ENCODE measurements at regions not wholly inside any gene's neighbourhood (a gene's known extent, or its start where the extent isn't known, plus 50 kb on each side); places are given as distances from the start of the nearest gene placed in this dataset.

DNA sequence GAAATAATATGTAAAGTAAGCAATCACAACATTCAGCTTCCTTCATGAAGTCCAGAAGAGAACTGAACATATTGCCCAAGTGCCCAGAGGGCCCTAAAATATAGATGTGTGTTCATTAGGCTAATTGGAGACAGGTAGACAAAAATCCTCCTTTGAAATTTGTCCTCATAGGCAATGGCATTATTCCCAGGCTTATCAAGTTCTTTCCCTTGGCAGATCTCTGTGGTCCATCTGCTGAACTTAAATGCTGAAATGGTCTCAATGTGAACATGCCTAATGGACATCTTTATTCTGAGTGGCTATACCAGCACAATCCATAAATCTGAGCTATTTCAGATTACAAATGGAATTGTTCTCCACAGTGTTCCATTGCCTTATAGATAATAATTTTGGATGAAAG lies 79.0 kb upstream of the BMP5 start:
- TF ChIP-seq, protein P1, sequence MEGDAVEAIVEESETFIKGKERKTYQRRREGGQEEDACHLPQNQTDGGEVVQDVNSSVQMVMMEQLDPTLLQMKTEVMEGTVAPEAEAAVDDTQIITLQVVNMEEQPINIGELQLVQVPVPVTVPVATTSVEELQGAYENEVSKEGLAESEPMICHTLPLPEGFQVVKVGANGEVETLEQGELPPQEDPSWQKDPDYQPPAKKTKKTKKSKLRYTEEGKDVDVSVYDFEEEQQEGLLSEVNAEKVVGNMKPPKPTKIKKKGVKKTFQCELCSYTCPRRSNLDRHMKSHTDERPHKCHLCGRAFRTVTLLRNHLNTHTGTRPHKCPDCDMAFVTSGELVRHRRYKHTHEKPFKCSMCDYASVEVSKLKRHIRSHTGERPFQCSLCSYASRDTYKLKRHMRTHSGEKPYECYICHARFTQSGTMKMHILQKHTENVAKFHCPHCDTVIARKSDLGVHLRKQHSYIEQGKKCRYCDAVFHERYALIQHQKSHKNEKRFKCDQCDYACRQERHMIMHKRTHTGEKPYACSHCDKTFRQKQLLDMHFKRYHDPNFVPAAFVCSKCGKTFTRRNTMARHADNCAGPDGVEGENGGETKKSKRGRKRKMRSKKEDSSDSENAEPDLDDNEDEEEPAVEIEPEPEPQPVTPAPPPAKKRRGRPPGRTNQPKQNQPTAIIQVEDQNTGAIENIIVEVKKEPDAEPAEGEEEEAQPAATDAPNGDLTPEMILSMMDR (IDR thresholded peaks at IDR 0.05; ENCODE audit: control extremely low read depth in 1 of 3, insufficient read depth in 1 of 3, low read depth in 1 of 3, low read length in 3 of 3) = no peak
- TF ChIP-seq TAF1 (IDR thresholded peaks at IDR 0.05; ENCODE audit: low read depth, low read length) (no peak), POLR2AphosphoS5 (IDR thresholded peaks at IDR 0.05; ENCODE audit: low read depth, low read length) (no peak), EP300 (IDR thresholded peaks at IDR 0.05; ENCODE audit: borderline replicate concordance in 1 of 2, low read depth in 2 of 2, low read length in 2 of 2) (no peak), YY1 (IDR thresholded peaks at IDR 0.05; ENCODE audit: low read depth, low read length) (no peak), EZH2 (IDR thresholded peaks at IDR 0.05; ENCODE audit: low read depth, low read length, severe bottlenecking) (no peak), POLR2A (IDR thresholded peaks at IDR 0.05; ENCODE audit: control extremely low read depth in 1 of 2, low read depth in 2 of 2, low read length in 2 of 2) (no peak), SP4 (IDR thresholded peaks at IDR 0.05; ENCODE audit: low read length) (no peak)
- TF ChIP-seq, protein P2, sequence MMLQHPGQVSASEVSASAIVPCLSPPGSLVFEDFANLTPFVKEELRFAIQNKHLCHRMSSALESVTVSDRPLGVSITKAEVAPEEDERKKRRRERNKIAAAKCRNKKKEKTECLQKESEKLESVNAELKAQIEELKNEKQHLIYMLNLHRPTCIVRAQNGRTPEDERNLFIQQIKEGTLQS (IDR thresholded peaks at IDR 0.05; ENCODE audit: insufficient read depth, low read depth, low read length) = no peak
- TF ChIP-seq, protein P3, sequence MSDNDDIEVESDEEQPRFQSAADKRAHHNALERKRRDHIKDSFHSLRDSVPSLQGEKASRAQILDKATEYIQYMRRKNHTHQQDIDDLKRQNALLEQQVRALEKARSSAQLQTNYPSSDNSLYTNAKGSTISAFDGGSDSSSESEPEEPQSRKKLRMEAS (IDR thresholded peaks at IDR 0.05) = no peak
